ENCODE measurements at regions not wholly inside any gene's neighbourhood (a gene's known extent, or its start where the extent isn't known, plus 50 kb on each side); places are given as distances from the start of the nearest gene placed in this dataset.

- intact Hi-C loops (cut with DNase I): loop anchor here in 1 of 10 donors (10.0 kb wide), 1 partner anchor 75 kb away; no protein-coding TSS in a partner anchor
- no peak for DNase-seq
- WGBS, 4 donors: 89 to 93% (median 91%) methylated on average over 12 of the region's 12 CpGs
- no peak for ATAC-seq
- H3K27me3 ChIP-seq: no peaks in the 10 kb centered on the region
- H3K36me3 ChIP-seq: no peaks in the 10 kb centered on the region
- peaks cover 0 to 40% (median 21%) of the 10 kb centered on the region in 12 donors for H3K9me3 ChIP-seq
- H3K27ac ChIP-seq: no peak overlapping the region
- no peak overlapping the region for H3K4me3 ChIP-seq
- H3K4me1 ChIP-seq: no peaks in the 10 kb centered on the region
- no peak for TF ChIP-seq POLR2A (IDR thresholded peaks at IDR 0.05)
- TF ChIP-seq CTCF (IDR thresholded peaks at IDR 0.05): no peak
These were observed 612.4 kb downstream of the TNS3 start for GRCh38 chr7:46969303-46970130.

- Histone ChIP-seq H3K4me1 (no peaks in the 10 kb centered on the region), H3K9me3 (peaks cover 0 to 56% (median 36%) of the 10 kb centered on the region in 12 donors), H3K36me3 (no peaks in the 10 kb centered on the region), H3K27me3 (no peaks in the 10 kb centered on the region), H3K4me3 (no peak overlapping the region), H3K27ac (no peak overlapping the region)
- DNase-seq (no peak), ATAC-seq (no peak)
- 94 to 100% (median 95%) methylated on average over 1 of the region's 1 CpG for WGBS, 4 donors
- intact Hi-C loops (cut with DNase I): no loop called here
- TF ChIP-seq CTCF (IDR thresholded peaks at IDR 0.05) (no peak), POLR2A (IDR thresholded peaks at IDR 0.05) (no peak)
These were observed 613.9 kb downstream of the TNS3 start for GRCh38 chr7:46968003-46968402.

- no peak for TF ChIP-seq POLR2A (IDR thresholded peaks at IDR 0.05)
- H3K27ac ChIP-seq: no peak overlapping the region
- intact Hi-C loops (cut with DNase I): no loop called here
- ATAC-seq: no peak
- no peak for DNase-seq
- H3K4me3 ChIP-seq: no peak overlapping the region
- H3K4me1 ChIP-seq: no peaks in the 10 kb centered on the region
- H3K9me3 ChIP-seq: peaks cover 0 to 74% (median 43%) of the 10 kb centered on the region in 12 donors
- no peaks in the 10 kb centered on the region for H3K36me3 ChIP-seq
- H3K27me3 ChIP-seq: no peaks in the 10 kb centered on the region
These were observed 618.2 kb downstream of the TNS3 start for GRCh38 chr7:46963719-46964118.

- no peak for ATAC-seq
- intact Hi-C loops (cut with DNase I): no loop called here
- 37 to 66% (median 42%) methylated on average over 3 of the region's 3 CpGs for WGBS, 4 donors
These were observed 620.9 kb downstream of the TNS3 start for GRCh38 chr7:46960970-46961369.

More at GRCh38 chr7:46960970-46961369, 620.9 kb downstream of the TNS3 start:
- peaks cover 0 to 52% (median 34%) of the 10 kb centered on the region in 12 donors for H3K9me3 ChIP-seq
- no peak overlapping the region for H3K27ac ChIP-seq
- no peak for DNase-seq
- H3K4me3 ChIP-seq: no peak overlapping the region
- no peaks in the 10 kb centered on the region for H3K36me3 ChIP-seq
- no peaks in the 10 kb centered on the region for H3K27me3 ChIP-seq
- no peaks in the 10 kb centered on the region for H3K4me1 ChIP-seq
- no peak for TF ChIP-seq POLR2A (IDR thresholded peaks at IDR 0.05)
- no peak for TF ChIP-seq CTCF (IDR thresholded peaks at IDR 0.05)

Data from heart left ventricle (tissue), 16 donors.